ENCODE measurements at regions not wholly inside any gene's neighbourhood (a gene's known extent, or its start where the extent isn't known, plus 50 kb on each side); places are given as distances from the start of the nearest gene placed in this dataset.
A peak's percentile ranks its signal among the peaks of the same experiment; 100 is the strongest.

DNA sequence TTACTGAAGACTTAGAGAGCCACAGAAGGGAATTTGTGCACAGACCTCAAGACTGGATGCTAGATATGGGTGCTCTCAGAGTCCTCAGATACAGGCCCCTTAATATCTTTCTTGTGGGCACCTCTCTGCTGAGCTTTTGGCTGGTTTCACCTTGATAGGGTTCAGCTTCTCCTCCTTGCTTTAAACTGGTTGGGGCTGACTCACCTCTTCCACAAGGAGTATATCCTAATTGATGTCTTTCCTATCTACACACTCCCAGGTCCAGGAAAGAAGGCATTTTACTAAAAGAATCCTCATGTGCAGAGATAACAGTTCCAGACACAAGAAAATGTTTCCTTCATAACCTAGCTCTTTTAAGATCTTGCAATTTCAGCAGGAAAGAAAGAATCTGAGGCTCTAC lies 284.4 kb downstream of the NDFIP2 start:
- Histone ChIP-seq H3K4me1 (ENCODE audit: insufficient read depth, low read length) (no peaks in the 10 kb centered on the region), H3K9me3 (ENCODE audit: low read depth, low read length) (no peaks in the 10 kb centered on the region), H3K79me2 (ENCODE audit: insufficient read depth, low read length) (no peaks in the 10 kb centered on the region)

DNA sequence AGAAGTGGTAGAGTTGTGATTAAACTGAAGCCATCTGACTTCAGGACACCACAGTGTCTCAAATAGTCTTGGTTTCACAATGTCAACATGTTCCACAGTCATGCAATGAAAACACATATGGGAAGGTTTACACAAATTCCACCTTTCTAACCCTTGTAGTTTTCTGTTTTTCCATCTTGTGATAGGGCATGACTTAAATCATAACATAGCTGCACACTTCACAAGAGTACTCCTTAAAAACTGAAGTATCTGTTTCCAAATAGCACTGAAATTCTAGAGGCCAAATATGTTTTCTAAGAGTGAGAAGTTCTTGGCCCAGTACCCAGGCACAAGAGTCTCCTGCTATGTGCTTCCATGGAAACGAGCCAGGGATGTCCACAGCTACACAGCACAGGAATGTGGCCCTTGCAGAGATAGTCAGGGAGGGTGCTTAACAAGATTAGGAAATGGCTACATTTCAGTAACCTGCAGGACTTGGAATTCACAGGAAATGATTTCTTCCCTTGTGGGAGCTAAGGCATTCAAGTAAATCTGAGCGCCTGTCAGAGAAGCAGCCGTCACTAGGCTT lies 269.1 kb downstream of the NDFIP2 start:
- Histone ChIP-seq H3K9me3 (ENCODE audit: low read depth, low read length) (no peaks in the 10 kb centered on the region), H3K27me3 (ENCODE audit: insufficient read depth, low read length) (no peaks in the 10 kb centered on the region), H3K4me2 (ENCODE audit: insufficient read depth, low read length) (peak overlapping the region; percentile 21), H3K79me2 (ENCODE audit: insufficient read depth, low read length) (no peaks in the 10 kb centered on the region), H3K27ac (ENCODE audit: low read depth, low read length) (peak overlapping the region; percentile 0), H3K4me1 (ENCODE audit: insufficient read depth, low read length) (peaks cover 14% of the 10 kb centered on the region), H3K36me3 (ENCODE audit: insufficient read depth, low read length) (no peaks in the 10 kb centered on the region), H3K4me3 (ENCODE audit: insufficient read depth, low read length) (no peak overlapping the region), H2AFZ (ENCODE audit: low read length) (no peak overlapping the region), H4K20me1 (ENCODE audit: insufficient read depth, low read length) (no peaks in the 10 kb centered on the region)
- no peak for DNase-seq (ENCODE audit: insufficient read length, low spot score, missing footprints)
- TF ChIP-seq, protein P1, sequence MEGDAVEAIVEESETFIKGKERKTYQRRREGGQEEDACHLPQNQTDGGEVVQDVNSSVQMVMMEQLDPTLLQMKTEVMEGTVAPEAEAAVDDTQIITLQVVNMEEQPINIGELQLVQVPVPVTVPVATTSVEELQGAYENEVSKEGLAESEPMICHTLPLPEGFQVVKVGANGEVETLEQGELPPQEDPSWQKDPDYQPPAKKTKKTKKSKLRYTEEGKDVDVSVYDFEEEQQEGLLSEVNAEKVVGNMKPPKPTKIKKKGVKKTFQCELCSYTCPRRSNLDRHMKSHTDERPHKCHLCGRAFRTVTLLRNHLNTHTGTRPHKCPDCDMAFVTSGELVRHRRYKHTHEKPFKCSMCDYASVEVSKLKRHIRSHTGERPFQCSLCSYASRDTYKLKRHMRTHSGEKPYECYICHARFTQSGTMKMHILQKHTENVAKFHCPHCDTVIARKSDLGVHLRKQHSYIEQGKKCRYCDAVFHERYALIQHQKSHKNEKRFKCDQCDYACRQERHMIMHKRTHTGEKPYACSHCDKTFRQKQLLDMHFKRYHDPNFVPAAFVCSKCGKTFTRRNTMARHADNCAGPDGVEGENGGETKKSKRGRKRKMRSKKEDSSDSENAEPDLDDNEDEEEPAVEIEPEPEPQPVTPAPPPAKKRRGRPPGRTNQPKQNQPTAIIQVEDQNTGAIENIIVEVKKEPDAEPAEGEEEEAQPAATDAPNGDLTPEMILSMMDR (IDR thresholded peaks at IDR 0.05; ENCODE audit: extremely low read depth, low read depth, low read length) = no peak

More for the DNA sequence above, 284.4 kb downstream of the NDFIP2 start:
- Histone ChIP-seq H3K4me3 (ENCODE audit: insufficient read depth, low read length) (no peak overlapping the region), H3K4me2 (ENCODE audit: insufficient read depth, low read length) (no peak overlapping the region), H2AFZ (ENCODE audit: low read length) (no peak overlapping the region), H3K27ac (ENCODE audit: low read depth, low read length) (no peak overlapping the region), H4K20me1 (ENCODE audit: insufficient read depth, low read length) (no peaks in the 10 kb centered on the region), H3K36me3 (ENCODE audit: insufficient read depth, low read length) (no peaks in the 10 kb centered on the region), H3K27me3 (ENCODE audit: insufficient read depth, low read length) (no peaks in the 10 kb centered on the region)
- TF ChIP-seq, protein P1 (IDR thresholded peaks at IDR 0.05; ENCODE audit: extremely low read depth, low read depth, low read length) = no peak
- no peak for DNase-seq (ENCODE audit: insufficient read length, low spot score, missing footprints)

DNA sequence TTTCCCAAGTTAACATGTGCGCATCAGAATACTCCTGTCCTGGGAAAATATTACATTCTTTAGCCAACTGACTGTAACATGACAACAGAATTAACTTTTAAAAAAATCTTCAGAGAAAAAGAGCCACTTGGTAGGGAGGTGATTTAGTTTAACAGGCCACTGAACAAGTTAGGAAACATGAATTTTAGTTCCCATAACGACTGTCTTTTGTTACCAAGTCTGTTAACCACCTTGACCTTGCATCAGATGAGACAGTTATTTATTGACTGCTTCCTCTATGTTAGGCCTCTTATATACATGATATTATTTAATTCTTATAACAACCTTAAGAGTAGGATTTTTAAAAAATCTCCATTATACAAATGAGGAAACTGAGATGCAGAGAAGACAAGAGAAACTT lies 268.6 kb downstream of the NDFIP2 start:
- H3K36me3 ChIP-seq (ENCODE audit: insufficient read depth, low read length) = no peaks in the 10 kb centered on the region
- H3K27me3 ChIP-seq (ENCODE audit: insufficient read depth, low read length) = no peaks in the 10 kb centered on the region
- no peak overlapping the region for H3K4me2 ChIP-seq (ENCODE audit: insufficient read depth, low read length)
- no peaks in the 10 kb centered on the region for H3K79me2 ChIP-seq (ENCODE audit: insufficient read depth, low read length)
- peak overlapping the region; percentile 0 for H3K27ac ChIP-seq (ENCODE audit: low read depth, low read length)
- H4K20me1 ChIP-seq (ENCODE audit: insufficient read depth, low read length) = no peaks in the 10 kb centered on the region
- TF ChIP-seq, protein P1 (IDR thresholded peaks at IDR 0.05; ENCODE audit: extremely low read depth, low read depth, low read length) = no peak
- no peak overlapping the region for H2AFZ ChIP-seq (ENCODE audit: low read length)
- H3K9me3 ChIP-seq (ENCODE audit: low read depth, low read length) = no peaks in the 10 kb centered on the region
- H3K4me3 ChIP-seq (ENCODE audit: insufficient read depth, low read length) = no peak overlapping the region
- DNase-seq (ENCODE audit: insufficient read length, low spot score, missing footprints) = no peak
- H3K4me1 ChIP-seq (ENCODE audit: insufficient read depth, low read length) = peaks cover 14% of the 10 kb centered on the region

DNA sequence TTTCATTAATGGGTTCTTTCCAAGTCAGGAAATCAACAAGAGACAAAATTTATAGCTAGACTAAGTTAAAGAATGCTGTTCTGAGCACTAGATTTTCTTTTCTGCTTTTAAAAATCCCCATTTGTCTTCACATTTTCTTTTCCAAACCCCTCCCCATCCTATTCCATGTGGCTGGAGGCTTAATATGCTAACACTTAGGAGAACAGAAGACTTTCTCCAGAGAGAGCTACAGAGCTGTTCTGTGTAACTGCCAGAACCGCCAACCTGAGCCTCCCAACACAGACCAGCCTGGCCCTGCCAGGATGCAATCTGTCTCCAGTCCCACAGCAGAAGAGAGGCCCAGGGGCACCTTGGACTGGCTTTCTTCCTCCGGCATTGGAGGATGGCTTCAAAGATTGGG lies 264.1 kb downstream of the NDFIP2 start:
- H2AFZ ChIP-seq (ENCODE audit: low read length) = no peak overlapping the region
- no peaks in the 10 kb centered on the region for H3K36me3 ChIP-seq (ENCODE audit: insufficient read depth, low read length)
- H3K4me2 ChIP-seq (ENCODE audit: insufficient read depth, low read length) = no peak overlapping the region
- H3K27me3 ChIP-seq (ENCODE audit: insufficient read depth, low read length) = no peaks in the 10 kb centered on the region
- no peak overlapping the region for H3K4me3 ChIP-seq (ENCODE audit: insufficient read depth, low read length)
- TF ChIP-seq, protein P1 (IDR thresholded peaks at IDR 0.05; ENCODE audit: extremely low read depth, low read depth, low read length) = no peak
- H4K20me1 ChIP-seq (ENCODE audit: insufficient read depth, low read length) = no peaks in the 10 kb centered on the region
- no peaks in the 10 kb centered on the region for H3K9me3 ChIP-seq (ENCODE audit: low read depth, low read length)
- peaks cover 11% of the 10 kb centered on the region for H3K4me1 ChIP-seq (ENCODE audit: insufficient read depth, low read length)
- H3K79me2 ChIP-seq (ENCODE audit: insufficient read depth, low read length) = no peaks in the 10 kb centered on the region
- no peak for DNase-seq (ENCODE audit: insufficient read length, low spot score, missing footprints)
- H3K27ac ChIP-seq (ENCODE audit: low read depth, low read length) = no peak overlapping the region
